ENCODE measurements at regions not wholly inside any gene's neighbourhood (a gene's known extent, or its start where the extent isn't known, plus 50 kb on each side); places are given as distances from the start of the nearest gene placed in this dataset.

DNA sequence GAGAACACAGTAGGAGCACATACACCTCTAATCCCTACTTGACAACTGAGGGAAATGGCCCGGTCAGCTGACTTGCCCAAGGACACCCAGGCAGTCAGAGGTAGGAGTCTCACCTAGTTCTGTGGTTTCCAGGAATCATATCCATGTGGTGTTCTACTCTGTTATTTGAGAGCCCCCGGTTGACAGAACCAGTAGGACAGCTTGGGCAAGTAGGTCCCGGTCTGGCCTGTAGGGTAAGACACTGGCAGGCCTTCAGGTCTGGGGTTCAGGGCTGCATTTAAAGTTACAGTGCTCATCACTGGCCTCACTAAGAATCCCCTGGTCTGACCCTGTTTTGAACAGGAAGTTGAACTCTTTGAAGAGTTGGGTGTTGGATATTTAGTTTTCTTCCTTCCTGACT, 476.1 kb downstream of the SHQ1 start:
- Mint-ChIP-seq H3K27me3 (ENCODE audit: insufficient read depth) (no peaks in the 10 kb centered on the region), H3K36me3 (ENCODE audit: low read depth) (peaks cover 6% of the 10 kb centered on the region), H3K9me3 (no peaks in the 10 kb centered on the region), H3K27ac (no peak overlapping the region), H3K4me3 (no peak overlapping the region), H3K4me1 (ENCODE audit: low read depth) (peaks cover 24% of the 10 kb centered on the region)
- intact Hi-C loops (cut with micrococcal nuclease) = no loop called here
- DNase-seq (ENCODE audit: low spot score) = no peak

DNA sequence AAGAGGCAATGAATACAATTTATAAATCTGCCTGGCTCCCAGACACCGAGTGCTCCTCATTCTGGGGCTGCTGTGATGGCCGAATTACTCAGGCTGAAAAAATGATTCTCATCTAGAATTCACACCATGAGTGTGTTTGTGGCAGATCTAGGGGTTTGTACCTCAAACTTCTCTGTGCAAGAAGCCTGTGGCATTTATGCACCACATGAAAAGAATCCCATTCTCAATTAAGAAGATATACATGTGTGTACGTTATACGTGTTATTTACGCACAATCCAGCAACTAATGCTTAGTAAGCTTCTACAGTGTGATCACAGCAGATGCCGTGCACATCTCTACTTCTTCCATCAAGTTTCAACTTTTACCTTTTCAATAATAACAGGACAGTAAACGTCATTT, 476.8 kb downstream of the SHQ1 start:
- H3K27me3 Mint-ChIP-seq (ENCODE audit: insufficient read depth) = no peaks in the 10 kb centered on the region
- no peak overlapping the region for H3K4me3 Mint-ChIP-seq
- intact Hi-C loops (cut with micrococcal nuclease) = no loop called here
- no peaks in the 10 kb centered on the region for H3K9me3 Mint-ChIP-seq
- no peak for DNase-seq (ENCODE audit: low spot score)
- H3K36me3 Mint-ChIP-seq (ENCODE audit: low read depth) = peaks cover 3% of the 10 kb centered on the region
- peaks cover 18% of the 10 kb centered on the region for H3K4me1 Mint-ChIP-seq (ENCODE audit: low read depth)
- H3K27ac Mint-ChIP-seq = no peak overlapping the region

DNA sequence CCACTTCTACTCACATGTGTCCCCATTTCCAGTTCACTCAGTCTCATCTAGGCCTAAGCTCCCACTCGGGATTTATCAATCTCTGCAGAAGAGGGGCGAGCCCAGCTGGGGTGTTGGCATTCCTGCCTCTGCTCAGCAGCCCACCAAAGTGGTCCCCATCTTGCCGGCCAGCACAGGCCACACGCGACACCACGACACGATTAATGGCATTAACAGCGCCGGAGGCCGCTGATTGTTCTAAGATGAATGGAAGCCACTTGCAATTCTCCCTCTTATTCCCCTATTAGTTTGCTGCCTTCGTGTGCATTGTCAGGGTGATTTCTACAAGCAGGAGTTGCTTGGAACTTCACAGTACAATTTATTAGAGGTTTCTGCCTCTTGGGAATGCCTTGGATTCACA, 477.3 kb downstream of the SHQ1 start:
- intact Hi-C loops (cut with micrococcal nuclease) = no loop called here
- H3K36me3 Mint-ChIP-seq (ENCODE audit: low read depth) = peaks cover 3% of the 10 kb centered on the region

DNA sequence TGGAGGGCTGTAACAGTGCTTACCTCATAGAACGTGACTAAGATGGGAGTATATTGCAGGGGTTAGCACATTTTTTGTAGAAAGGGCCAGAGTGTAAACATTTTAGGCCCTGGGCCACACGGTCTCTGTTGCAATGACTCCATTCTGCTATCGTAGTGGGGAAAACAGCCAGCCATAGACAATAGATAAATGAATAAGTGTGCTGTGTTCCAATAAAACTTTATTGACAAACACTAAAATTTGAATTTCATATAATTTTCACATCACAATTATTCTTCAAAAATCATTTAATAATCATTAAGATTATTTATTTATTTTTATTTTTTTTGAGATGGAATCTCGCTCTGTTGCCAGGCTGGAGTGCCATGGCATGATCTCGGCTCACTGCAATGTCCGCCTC, 478.6 kb downstream of the SHQ1 start:
- H3K27me3 Mint-ChIP-seq (ENCODE audit: insufficient read depth) = no peaks in the 10 kb centered on the region
- H3K27ac Mint-ChIP-seq = no peak overlapping the region
- no peak overlapping the region for H3K4me3 Mint-ChIP-seq
- peaks cover 3% of the 10 kb centered on the region for H3K36me3 Mint-ChIP-seq (ENCODE audit: low read depth)
- no peaks in the 10 kb centered on the region for H3K9me3 Mint-ChIP-seq
- intact Hi-C loops (cut with micrococcal nuclease) = no loop called here
- no peak for DNase-seq (ENCODE audit: low spot score)
- peaks cover 6% of the 10 kb centered on the region for H3K4me1 Mint-ChIP-seq (ENCODE audit: low read depth)

More for the DNA sequence above, 477.3 kb downstream of the SHQ1 start:
- no peak for DNase-seq (ENCODE audit: low spot score)
- H3K27me3 Mint-ChIP-seq (ENCODE audit: insufficient read depth) = no peaks in the 10 kb centered on the region
- no peaks in the 10 kb centered on the region for H3K9me3 Mint-ChIP-seq
- H3K27ac Mint-ChIP-seq = no peak overlapping the region
- H3K4me3 Mint-ChIP-seq = no peak overlapping the region
- H3K4me1 Mint-ChIP-seq (ENCODE audit: low read depth) = peaks cover 14% of the 10 kb centered on the region

DNA sequence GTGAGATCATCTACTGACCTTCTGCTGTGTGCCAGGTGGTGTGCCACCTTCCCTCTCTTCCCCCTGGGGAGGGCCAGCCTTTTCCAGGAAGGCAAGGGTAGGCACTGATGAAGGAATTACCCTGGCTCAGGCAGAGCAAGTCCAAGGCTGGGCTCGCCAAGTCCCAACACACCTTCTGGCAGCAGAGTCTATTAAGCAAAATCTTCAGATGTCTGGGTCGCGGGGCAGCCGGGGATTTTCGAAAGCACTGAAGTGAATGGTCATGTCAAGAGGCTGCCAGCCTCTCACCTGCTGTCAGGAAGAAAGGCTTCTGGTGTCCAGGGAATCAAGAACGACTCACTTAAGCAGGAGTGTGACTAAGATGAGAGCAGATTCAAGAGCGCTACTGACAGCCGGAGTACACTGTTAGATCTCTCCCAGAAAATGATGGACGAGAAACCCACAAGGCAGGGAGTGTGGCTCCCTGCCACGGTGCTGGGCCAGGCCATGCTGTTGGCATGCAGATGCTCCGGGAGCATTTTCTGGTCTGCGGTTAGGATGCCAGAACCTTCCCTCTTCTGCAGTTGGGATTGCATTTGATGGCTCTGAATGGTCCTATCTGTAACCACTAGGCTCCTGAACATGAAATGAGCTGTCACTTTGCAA, 479.8 kb downstream of the SHQ1 start:
- H3K36me3 Mint-ChIP-seq (ENCODE audit: low read depth) = peaks cover 1% of the 10 kb centered on the region
- H3K9me3 Mint-ChIP-seq = no peaks in the 10 kb centered on the region
- no peak overlapping the region for H3K4me3 Mint-ChIP-seq
- H3K27ac Mint-ChIP-seq = no peak overlapping the region
- intact Hi-C loops (cut with micrococcal nuclease) = no loop called here
- H3K4me1 Mint-ChIP-seq (ENCODE audit: low read depth) = peaks cover 6% of the 10 kb centered on the region
- peaks cover under 1% of the 10 kb centered on the region for H3K27me3 Mint-ChIP-seq (ENCODE audit: insufficient read depth)
- no peak for DNase-seq (ENCODE audit: low spot score)

DNA sequence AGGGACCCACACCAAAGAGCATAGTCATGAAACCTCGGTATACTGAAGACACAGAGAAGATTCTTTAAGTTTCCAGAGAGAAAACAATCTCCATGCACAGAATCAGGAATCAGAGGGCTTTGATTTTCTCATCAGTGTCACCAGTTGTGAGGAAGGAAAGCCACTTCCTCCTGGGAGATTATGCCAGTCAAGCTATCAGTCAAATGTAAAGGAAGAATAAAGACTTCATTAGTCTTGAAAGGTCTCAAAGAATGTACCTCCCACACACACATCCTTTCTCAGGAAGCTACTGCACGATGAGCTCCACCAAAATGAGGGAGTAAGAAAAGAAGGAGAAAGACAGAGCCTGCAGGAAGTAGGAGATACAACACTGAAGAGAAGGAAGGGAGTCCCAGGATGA, 486.3 kb downstream of the SHQ1 start:
- Mint-ChIP-seq H3K4me1 (ENCODE audit: low read depth) (no peaks in the 10 kb centered on the region), H3K4me3 (no peak overlapping the region), H3K27ac (no peak overlapping the region), H3K27me3 (ENCODE audit: insufficient read depth) (peaks cover 2% of the 10 kb centered on the region), H3K9me3 (peaks cover 15% of the 10 kb centered on the region), H3K36me3 (ENCODE audit: low read depth) (peaks cover 3% of the 10 kb centered on the region)
- no peak for DNase-seq (ENCODE audit: low spot score)
- intact Hi-C loops (cut with micrococcal nuclease) = no loop called here

DNA sequence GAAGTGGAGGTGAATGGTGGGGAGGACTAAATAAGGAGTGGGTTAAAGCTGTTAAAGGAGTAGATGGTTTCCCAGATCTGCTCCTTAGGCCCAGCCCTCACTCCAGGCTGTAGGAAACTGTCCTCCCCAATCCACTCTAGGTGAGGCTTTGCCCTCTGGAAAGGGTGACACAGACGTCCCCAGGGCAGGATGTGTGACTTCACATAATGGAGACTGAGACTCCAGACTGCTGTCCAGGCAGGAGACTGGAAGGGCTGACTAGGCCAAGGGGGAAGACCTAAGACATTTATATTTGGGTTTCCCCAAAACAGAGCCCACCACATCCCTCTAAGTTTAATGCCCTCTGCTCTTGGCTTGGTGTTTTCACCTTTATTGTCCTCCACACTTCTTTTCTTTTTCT, 488.5 kb downstream of the SHQ1 start:
- Mint-ChIP-seq H3K9me3 (peaks cover 15% of the 10 kb centered on the region), H3K27me3 (ENCODE audit: insufficient read depth) (peaks cover 2% of the 10 kb centered on the region)
- intact Hi-C loops (cut with micrococcal nuclease) = no loop called here

DNA sequence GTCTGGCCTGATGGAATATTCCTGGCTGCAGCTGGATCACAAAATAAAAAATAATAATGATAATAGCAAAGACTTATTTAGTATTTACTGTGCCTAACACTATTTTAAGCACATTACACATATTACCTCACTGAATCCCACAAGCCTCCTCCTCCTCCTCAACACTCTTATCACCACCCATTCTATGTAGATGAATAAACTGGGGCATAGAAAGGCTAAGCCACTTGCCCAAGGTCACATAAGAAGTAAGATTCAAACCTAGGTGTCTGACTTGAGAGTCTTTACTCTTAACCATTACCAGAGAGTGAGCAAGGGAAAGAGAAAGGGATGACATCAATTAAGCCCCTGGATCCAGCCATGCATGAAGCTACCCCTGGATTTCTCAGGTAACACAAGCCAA, 493.1 kb downstream of the SHQ1 start:
- no peaks in the 10 kb centered on the region for H3K36me3 Mint-ChIP-seq (ENCODE audit: low read depth)
- H3K4me1 Mint-ChIP-seq (ENCODE audit: low read depth) = no peaks in the 10 kb centered on the region
- intact Hi-C loops (cut with micrococcal nuclease) = no loop called here
- no peak overlapping the region for H3K4me3 Mint-ChIP-seq
- no peak for DNase-seq (ENCODE audit: low spot score)
- no peak overlapping the region for H3K27ac Mint-ChIP-seq
- H3K27me3 Mint-ChIP-seq (ENCODE audit: insufficient read depth) = no peaks in the 10 kb centered on the region
- H3K9me3 Mint-ChIP-seq = peaks cover 4% of the 10 kb centered on the region

More for the DNA sequence above, 488.5 kb downstream of the SHQ1 start:
- no peak overlapping the region for H3K27ac Mint-ChIP-seq
- H3K4me1 Mint-ChIP-seq (ENCODE audit: low read depth) = no peaks in the 10 kb centered on the region
- no peak overlapping the region for H3K4me3 Mint-ChIP-seq
- no peak for DNase-seq (ENCODE audit: low spot score)
- peaks cover 3% of the 10 kb centered on the region for H3K36me3 Mint-ChIP-seq (ENCODE audit: low read depth)

DNA sequence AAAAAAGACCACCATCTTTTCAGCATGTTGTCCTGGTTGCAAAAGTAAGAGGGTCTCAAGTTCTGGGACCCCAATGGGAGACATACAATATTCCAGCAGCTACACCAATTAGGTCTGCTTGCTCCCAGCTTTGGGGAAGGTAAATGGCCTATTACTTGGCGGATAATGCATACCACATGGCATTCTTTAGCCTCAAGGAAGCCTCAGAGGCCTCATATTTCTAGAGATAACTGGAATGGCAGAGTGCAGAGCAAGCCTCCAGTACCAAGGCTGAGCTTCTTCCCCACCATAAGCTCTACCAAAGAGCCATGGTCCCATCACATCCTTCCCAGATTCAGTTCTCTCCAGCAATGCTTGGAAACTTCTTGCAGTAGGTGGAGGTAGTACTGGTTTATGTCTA, 493.8 kb downstream of the SHQ1 start:
- no peak overlapping the region for H3K27ac Mint-ChIP-seq
- H3K27me3 Mint-ChIP-seq (ENCODE audit: insufficient read depth) = no peaks in the 10 kb centered on the region

DNA sequence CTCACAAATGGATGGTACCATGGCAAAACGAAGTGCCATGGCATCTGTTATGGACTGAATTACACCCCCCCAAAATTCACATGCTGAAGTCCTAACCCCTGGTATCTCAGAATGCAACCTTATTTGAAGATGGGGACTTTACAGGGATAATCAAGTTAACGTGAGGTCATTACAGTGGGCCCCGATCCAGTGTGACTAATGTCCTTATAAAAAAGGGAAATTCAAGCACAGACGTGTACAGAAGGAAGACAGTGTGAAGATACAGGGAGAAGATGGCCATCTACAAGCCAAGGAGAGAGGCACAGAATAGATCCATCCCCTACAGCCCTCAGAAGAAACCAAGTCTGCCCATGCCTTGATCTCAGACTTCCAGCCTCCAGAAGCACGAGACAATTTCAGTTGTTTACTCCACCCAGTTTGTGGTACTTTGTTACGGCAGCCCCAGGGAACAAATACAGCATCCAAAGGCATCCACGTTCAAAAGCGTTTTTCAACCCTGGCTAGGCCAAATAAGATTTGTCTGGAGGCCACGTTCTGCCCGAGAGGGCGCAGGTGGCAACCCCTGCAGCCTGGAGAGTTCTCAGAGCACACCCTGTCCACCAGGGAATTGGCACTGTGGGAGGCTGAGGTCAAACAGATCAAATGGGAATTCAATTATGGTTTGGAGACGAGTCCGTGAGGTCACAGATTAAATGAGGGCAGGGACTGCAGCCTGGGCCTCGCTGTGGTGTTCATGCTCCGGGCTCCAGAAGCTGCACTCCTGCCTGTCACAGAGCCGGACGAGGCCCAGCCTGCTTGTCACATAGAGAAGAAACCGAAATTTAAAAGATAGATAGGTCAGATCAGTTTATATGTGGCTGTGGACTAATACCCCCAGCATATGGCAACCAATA, 494.8 kb downstream of the SHQ1 start:
- intact Hi-C loops (cut with micrococcal nuclease) = no loop called here
- H3K27me3 Mint-ChIP-seq (ENCODE audit: insufficient read depth) = no peaks in the 10 kb centered on the region
- H3K4me3 Mint-ChIP-seq = no peak overlapping the region
- DNase-seq (ENCODE audit: low spot score) = no peak
- no peak overlapping the region for H3K27ac Mint-ChIP-seq
- H3K36me3 Mint-ChIP-seq (ENCODE audit: low read depth) = peaks cover 2% of the 10 kb centered on the region
- no peaks in the 10 kb centered on the region for H3K4me1 Mint-ChIP-seq (ENCODE audit: low read depth)
- no peaks in the 10 kb centered on the region for H3K9me3 Mint-ChIP-seq

More for the DNA sequence above, 493.8 kb downstream of the SHQ1 start:
- Mint-ChIP-seq H3K4me1 (ENCODE audit: low read depth) (no peaks in the 10 kb centered on the region), H3K9me3 (peaks cover 4% of the 10 kb centered on the region), H3K4me3 (no peak overlapping the region), H3K36me3 (ENCODE audit: low read depth) (no peaks in the 10 kb centered on the region)
- no peak for DNase-seq (ENCODE audit: low spot score)
- intact Hi-C loops (cut with micrococcal nuclease) = no loop called here

DNA sequence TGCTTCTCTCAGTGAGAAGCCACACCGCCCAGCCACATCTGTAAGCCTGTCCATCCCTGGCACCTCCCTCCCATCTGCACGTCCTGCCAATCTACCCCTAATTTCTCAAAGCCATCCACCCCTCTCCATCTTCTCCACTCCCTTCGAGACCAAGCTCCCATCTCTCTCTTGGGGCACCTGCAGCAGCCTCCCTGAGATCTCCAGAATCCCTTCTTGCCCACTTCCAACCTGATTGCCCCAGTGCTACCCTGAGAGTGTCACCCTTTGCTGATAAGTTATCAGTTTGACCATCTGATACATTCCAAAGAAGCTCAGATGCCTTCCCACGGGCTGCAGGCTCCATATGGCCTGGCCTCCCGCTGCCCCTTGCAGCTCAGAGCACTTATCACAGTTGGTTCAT, 496.1 kb downstream of the SHQ1 start:
- H3K9me3 Mint-ChIP-seq = no peaks in the 10 kb centered on the region
- intact Hi-C loops (cut with micrococcal nuclease) = no loop called here
- no peak overlapping the region for H3K27ac Mint-ChIP-seq
- no peak for DNase-seq (ENCODE audit: low spot score)
- H3K27me3 Mint-ChIP-seq (ENCODE audit: insufficient read depth) = no peaks in the 10 kb centered on the region
- H3K4me3 Mint-ChIP-seq = no peak overlapping the region
- H3K4me1 Mint-ChIP-seq (ENCODE audit: low read depth) = peaks cover 9% of the 10 kb centered on the region
- peaks cover 2% of the 10 kb centered on the region for H3K36me3 Mint-ChIP-seq (ENCODE audit: low read depth)

DNA sequence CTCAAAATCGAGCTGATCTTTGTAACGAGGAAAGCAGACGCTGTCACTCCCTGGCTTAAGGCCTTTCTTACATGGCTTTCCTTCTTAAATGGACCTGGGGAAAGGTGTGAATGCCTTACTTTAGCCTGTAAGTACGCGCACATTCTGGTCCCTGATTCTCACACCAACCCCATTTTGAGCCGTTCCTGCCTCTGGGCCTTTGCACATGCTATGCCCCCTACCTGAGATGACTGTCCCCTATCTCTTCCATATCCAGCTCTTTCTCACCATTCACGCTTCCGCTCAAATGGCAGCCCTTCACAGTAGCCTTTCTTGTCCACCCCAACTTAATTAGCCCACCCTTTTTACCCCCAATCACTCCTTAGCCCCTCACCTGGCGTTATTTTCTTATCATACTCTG, 496.7 kb downstream of the SHQ1 start:
- no peak overlapping the region for H3K4me3 Mint-ChIP-seq
- DNase-seq (ENCODE audit: low spot score) = no peak
- H3K4me1 Mint-ChIP-seq (ENCODE audit: low read depth) = peaks cover 15% of the 10 kb centered on the region
- no peaks in the 10 kb centered on the region for H3K9me3 Mint-ChIP-seq
- H3K27ac Mint-ChIP-seq = no peak overlapping the region
- intact Hi-C loops (cut with micrococcal nuclease) = no loop called here
- H3K27me3 Mint-ChIP-seq (ENCODE audit: insufficient read depth) = no peaks in the 10 kb centered on the region
- H3K36me3 Mint-ChIP-seq (ENCODE audit: low read depth) = peaks cover 2% of the 10 kb centered on the region

DNA sequence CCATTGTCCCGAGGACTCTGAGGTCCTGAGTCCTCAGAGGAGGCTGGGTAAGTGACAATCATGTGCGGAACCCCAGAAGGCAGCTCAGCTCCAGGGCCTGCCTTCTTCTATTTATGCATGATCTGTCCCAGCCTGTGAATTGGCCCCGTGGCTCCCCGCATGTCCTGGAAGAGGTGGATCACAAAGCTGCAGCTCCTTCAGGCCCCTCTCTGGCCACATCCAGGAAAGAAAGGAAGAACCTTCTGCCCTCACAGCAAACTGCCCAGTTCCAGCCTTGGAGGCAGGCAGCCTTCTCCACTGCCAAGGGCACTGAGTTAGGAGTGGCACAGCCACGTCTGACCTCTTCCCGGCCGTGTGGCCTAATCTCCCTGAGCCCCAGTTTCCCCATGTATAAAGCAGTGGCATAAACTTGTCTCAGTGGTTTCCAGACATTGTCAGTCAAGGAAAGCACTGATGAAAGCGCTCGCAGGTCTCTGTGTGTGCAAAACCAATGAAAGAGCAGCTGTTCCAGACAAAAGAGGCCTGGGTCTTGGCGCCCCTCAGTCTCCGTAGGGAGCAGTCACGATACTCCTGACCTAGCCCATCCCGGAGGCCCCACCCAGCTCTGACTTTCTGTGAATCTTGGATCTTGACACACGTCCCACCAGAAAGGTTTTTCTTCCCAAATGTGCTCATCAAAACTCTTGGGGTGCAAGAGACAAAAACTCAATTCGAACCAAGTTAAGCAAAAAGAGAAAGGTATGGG, 497.3 kb downstream of the SHQ1 start:
- Mint-ChIP-seq H3K27ac (no peak overlapping the region), H3K36me3 (ENCODE audit: low read depth) (peaks cover 2% of the 10 kb centered on the region), H3K4me1 (ENCODE audit: low read depth) (peaks cover 21% of the 10 kb centered on the region), H3K9me3 (no peaks in the 10 kb centered on the region), H3K4me3 (no peak overlapping the region), H3K27me3 (ENCODE audit: insufficient read depth) (no peaks in the 10 kb centered on the region)
- no peak for DNase-seq (ENCODE audit: low spot score)
- intact Hi-C loops (cut with micrococcal nuclease) = no loop called here

Measured in activated T-helper 1 cell treated with anti-CD3 and anti-CD28 coated beads, Interleukin-12 subunit alpha, Interleukin-12 subunit beta, Interleukin-2, Interleukin-4 antibody, amounts not matched to agents 30 ng/mL and 10 ng/mL and 1 ng/mL, durations not matched to agents 14 hours and 24 hours and 36 hours (primary cell).